ENCODE measurements at regions not wholly inside any gene's neighbourhood (a gene's known extent, or its start where the extent isn't known, plus 50 kb on each side); places are given as distances from the start of the nearest gene placed in this dataset.

GRCh38 chr4:14272206-14272605, 644.7 kb upstream of the BOD1L1 start:
- no peak for DNase-seq (ENCODE audit: low spot score)
- no peak overlapping the region for H3K4me2 ChIP-seq

More at GRCh38 chr4:14272206-14272605, 644.7 kb upstream of the BOD1L1 start:
- H3K36me3 ChIP-seq (ENCODE audit: insufficient read depth): no peaks in the 10 kb centered on the region
- peaks cover 1% of the 10 kb centered on the region for H3K27me3 Mint-ChIP-seq (ENCODE audit: insufficient read depth, low read depth, poor library complexity)
- H3K9me2 ChIP-seq (ENCODE audit: insufficient read depth): no peaks in the 10 kb centered on the region
- H3K79me2 ChIP-seq (replicated peaks; ENCODE audit: insufficient read depth): no peaks in the 10 kb centered on the region
- H3K4me3 ChIP-seq: no peak overlapping the region
- H2AFZ ChIP-seq: no peak overlapping the region
- no peaks in the 10 kb centered on the region for H3K27me3 ChIP-seq (ENCODE audit: insufficient read depth)
- H3K27ac ChIP-seq (ENCODE audit: low read depth): no peak overlapping the region
- H3K4me1 Mint-ChIP-seq: no peaks in the 10 kb centered on the region; the same call in 2 of the 3 replicates
- no peak overlapping the region for H3K27ac Mint-ChIP-seq
- TF ChIP-seq, protein P1, sequence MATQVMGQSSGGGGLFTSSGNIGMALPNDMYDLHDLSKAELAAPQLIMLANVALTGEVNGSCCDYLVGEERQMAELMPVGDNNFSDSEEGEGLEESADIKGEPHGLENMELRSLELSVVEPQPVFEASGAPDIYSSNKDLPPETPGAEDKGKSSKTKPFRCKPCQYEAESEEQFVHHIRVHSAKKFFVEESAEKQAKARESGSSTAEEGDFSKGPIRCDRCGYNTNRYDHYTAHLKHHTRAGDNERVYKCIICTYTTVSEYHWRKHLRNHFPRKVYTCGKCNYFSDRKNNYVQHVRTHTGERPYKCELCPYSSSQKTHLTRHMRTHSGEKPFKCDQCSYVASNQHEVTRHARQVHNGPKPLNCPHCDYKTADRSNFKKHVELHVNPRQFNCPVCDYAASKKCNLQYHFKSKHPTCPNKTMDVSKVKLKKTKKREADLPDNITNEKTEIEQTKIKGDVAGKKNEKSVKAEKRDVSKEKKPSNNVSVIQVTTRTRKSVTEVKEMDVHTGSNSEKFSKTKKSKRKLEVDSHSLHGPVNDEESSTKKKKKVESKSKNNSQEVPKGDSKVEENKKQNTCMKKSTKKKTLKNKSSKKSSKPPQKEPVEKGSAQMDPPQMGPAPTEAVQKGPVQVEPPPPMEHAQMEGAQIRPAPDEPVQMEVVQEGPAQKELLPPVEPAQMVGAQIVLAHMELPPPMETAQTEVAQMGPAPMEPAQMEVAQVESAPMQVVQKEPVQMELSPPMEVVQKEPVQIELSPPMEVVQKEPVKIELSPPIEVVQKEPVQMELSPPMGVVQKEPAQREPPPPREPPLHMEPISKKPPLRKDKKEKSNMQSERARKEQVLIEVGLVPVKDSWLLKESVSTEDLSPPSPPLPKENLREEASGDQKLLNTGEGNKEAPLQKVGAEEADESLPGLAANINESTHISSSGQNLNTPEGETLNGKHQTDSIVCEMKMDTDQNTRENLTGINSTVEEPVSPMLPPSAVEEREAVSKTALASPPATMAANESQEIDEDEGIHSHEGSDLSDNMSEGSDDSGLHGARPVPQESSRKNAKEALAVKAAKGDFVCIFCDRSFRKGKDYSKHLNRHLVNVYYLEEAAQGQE (IDR thresholded peaks at IDR 0.05; ENCODE audit: unreplicated experiment): no peak
- no peak for TF ChIP-seq ZNF114 (CRISPR knock-in tag; IDR thresholded peaks at IDR 0.05)
- no peak for TF ChIP-seq CREB1 (CRISPR knock-in tag; IDR thresholded peaks at IDR 0.05; ENCODE audit: low read depth)
- no peak for TF ChIP-seq POLR2AphosphoS5 (IDR thresholded peaks at IDR 0.05; ENCODE audit: low read depth)
- no peak for TF ChIP-seq ZNF462 (CRISPR knock-in tag; IDR thresholded peaks at IDR 0.05)
- TF ChIP-seq, protein P2, sequence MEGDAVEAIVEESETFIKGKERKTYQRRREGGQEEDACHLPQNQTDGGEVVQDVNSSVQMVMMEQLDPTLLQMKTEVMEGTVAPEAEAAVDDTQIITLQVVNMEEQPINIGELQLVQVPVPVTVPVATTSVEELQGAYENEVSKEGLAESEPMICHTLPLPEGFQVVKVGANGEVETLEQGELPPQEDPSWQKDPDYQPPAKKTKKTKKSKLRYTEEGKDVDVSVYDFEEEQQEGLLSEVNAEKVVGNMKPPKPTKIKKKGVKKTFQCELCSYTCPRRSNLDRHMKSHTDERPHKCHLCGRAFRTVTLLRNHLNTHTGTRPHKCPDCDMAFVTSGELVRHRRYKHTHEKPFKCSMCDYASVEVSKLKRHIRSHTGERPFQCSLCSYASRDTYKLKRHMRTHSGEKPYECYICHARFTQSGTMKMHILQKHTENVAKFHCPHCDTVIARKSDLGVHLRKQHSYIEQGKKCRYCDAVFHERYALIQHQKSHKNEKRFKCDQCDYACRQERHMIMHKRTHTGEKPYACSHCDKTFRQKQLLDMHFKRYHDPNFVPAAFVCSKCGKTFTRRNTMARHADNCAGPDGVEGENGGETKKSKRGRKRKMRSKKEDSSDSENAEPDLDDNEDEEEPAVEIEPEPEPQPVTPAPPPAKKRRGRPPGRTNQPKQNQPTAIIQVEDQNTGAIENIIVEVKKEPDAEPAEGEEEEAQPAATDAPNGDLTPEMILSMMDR (conservative IDR thresholded peaks at IDR 0.05; ENCODE audit: low read depth in 2 of 2): no peak
- no peak for TF ChIP-seq NANOG (IDR thresholded peaks at IDR 0.05; ENCODE audit: borderline replicate concordance)
- TF ChIP-seq JUNB (IDR thresholded peaks at IDR 0.05; ENCODE audit: unreplicated experiment): no peak
- no peak for TF ChIP-seq EZH2 (IDR thresholded peaks at IDR 0.05; ENCODE audit: low read depth, unreplicated experiment)
- TF ChIP-seq ETS1 (IDR thresholded peaks at IDR 0.05): no peak
- TF ChIP-seq STAT1 (IDR thresholded peaks at IDR 0.05; ENCODE audit: unreplicated experiment): no peak
- TF ChIP-seq EZH2phosphoT487 (IDR thresholded peaks at IDR 0.05; ENCODE audit: unreplicated experiment): no peak
- TF ChIP-seq ZNF331 (CRISPR knock-in tag; IDR thresholded peaks at IDR 0.05; ENCODE audit: low read depth): no peak
- no peaks in the 10 kb centered on the region for H4K20me1 ChIP-seq (replicated peaks; ENCODE audit: insufficient read depth)
- no peak overlapping the region for H3K4me3 Mint-ChIP-seq
- no peaks in the 10 kb centered on the region; the same call in 2 of the 3 replicates for H3K36me3 Mint-ChIP-seq (ENCODE audit: low read depth)
- no peaks in the 10 kb centered on the region for H3F3A ChIP-seq (replicated peaks; ENCODE audit: low read depth)
- no peaks in the 10 kb centered on the region for H3K4me1 ChIP-seq (ENCODE audit: insufficient read depth)
- ATAC-seq: no peak
- H3K9me3 Mint-ChIP-seq: peaks cover 7% of the 10 kb centered on the region; the same call in 2 of the 3 replicates

All from GM23338 (cell line).